Muscle of leg (tissue), 3 donors: ENCODE measurements at regions not wholly inside any gene's neighbourhood (a gene's known extent, or its start where the extent isn't known, plus 50 kb on each side); places are given as distances from the start of the nearest gene placed in this dataset.
"Not testable (repeated sequence)": the region's sequence is repeated elsewhere in the genome, so short reads cannot be mapped to it uniquely, and the experiment has no call there.

ENCODE experiments used
- DNase-seq: peaks from one replicate; pipeline ENCODE4 v3.0.0; 2013
- H3K27ac ChIP-seq: one replicate; pipeline ENCODE4 v1.5.1; 2013; ENCODE audit warnings: mild to moderate bottlenecking, low read length, control low read depth
- H3K27me3 ChIP-seq: one replicate; pipeline ENCODE4 v1.6.1; 2013; ENCODE audit warnings: low read length; ENCODE audit not compliant: control insufficient read depth, insufficient read depth
- H3K36me3 ChIP-seq: one replicate; pipeline ENCODE4 v1.6.1; 2013; ENCODE audit warnings: low read length; ENCODE audit not compliant: control insufficient read depth, insufficient read depth
- H3K4me1 ChIP-seq: one replicate; pipeline ENCODE4 v1.6.1; 2013; ENCODE audit warnings: low read length; ENCODE audit not compliant: control insufficient read depth, insufficient read depth
- H3K4me3 ChIP-seq: one replicate; pipeline ENCODE4 v1.5.1; 2013; ENCODE audit warnings: low read length, control low read depth
- H3K9me3 ChIP-seq: replicated peaks from 2 replicates; pipeline ENCODE4 v1.6.1; 2013; ENCODE audit warnings: low read depth, low read length; ENCODE audit not compliant: control insufficient read depth
- WGBS: methylation state at CpG from one replicate; pipeline ENCODE4 v1.1.5; 2013; ENCODE audit warnings: missing lambda C conversion rate; ENCODE audit not compliant: insufficient coverage; 5-methylcytosine and 5-hydroxymethylcytosine counted together

GRCh38 chr1:95509989-95510388, 276.0 kb downstream of the RWDD3 start:
- H3K27ac ChIP-seq, result no peak overlapping the region

GRCh38 chr1:95512925-95513324, 278.9 kb downstream of the RWDD3 start:
- WGBS, result no CpG with 5 or more reads among the region's 1 CpG
- no peak for DNase-seq

More at GRCh38 chr1:95509989-95510388, 276.0 kb downstream of the RWDD3 start:
- peak; percentile 15 for DNase-seq
- H3K4me3 ChIP-seq, result no peak overlapping the region
- 36% methylated on average over 5 of the region's 8 CpGs for WGBS
- H3K4me1 ChIP-seq, result peaks cover 10% of the 10 kb centered on the region
- H3K9me3 ChIP-seq, result no peaks in the 10 kb centered on the region
- H3K36me3 ChIP-seq, result no peaks in the 10 kb centered on the region
- H3K27me3 ChIP-seq, result no peaks in the 10 kb centered on the region

GRCh38 chr1:95517506-95517905, 283.5 kb downstream of the RWDD3 start:
- H3K36me3 ChIP-seq, result no peaks in the 10 kb centered on the region
- peaks cover 2% of the 10 kb centered on the region for H3K9me3 ChIP-seq
- H3K27me3 ChIP-seq, result no peaks in the 10 kb centered on the region
- H3K4me3 ChIP-seq, result no peak overlapping the region
- peak; percentile 83 for DNase-seq
- H3K27ac ChIP-seq, result no peak overlapping the region
- H3K4me1 ChIP-seq, result peaks cover 2% of the 10 kb centered on the region
- no CpG with 5 or more reads among the region's 1 CpG for WGBS

More at GRCh38 chr1:95512925-95513324, 278.9 kb downstream of the RWDD3 start:
- H3K9me3 ChIP-seq, result peaks cover 2% of the 10 kb centered on the region
- H3K36me3 ChIP-seq, result no peaks in the 10 kb centered on the region
- H3K4me1 ChIP-seq, result peaks cover 10% of the 10 kb centered on the region
- H3K27ac ChIP-seq, result no peak overlapping the region
- H3K4me3 ChIP-seq, result no peak overlapping the region
- no peaks in the 10 kb centered on the region for H3K27me3 ChIP-seq

- no peaks in the 10 kb centered on the region for H3K27me3 ChIP-seq
- WGBS, result no CpG with 5 or more reads among the region's 1 CpG
- no peak for DNase-seq
- H3K9me3 ChIP-seq, result peaks cover 2% of the 10 kb centered on the region
- no peak overlapping the region for H3K4me3 ChIP-seq
- no peaks in the 10 kb centered on the region for H3K36me3 ChIP-seq
- H3K4me1 ChIP-seq, result no peaks in the 10 kb centered on the region
- no peak overlapping the region for H3K27ac ChIP-seq
These were observed 284.3 kb downstream of the RWDD3 start for GRCh38 chr1:95518310-95518709.

GRCh38 chr1:95520390-95520789, 286.4 kb downstream of the RWDD3 start:
- H3K9me3 ChIP-seq, result peaks cover 13% of the 10 kb centered on the region
- WGBS, result no CpG with 5 or more reads among the region's 2 CpGs
- H3K27ac ChIP-seq, result no peak overlapping the region
- no peaks in the 10 kb centered on the region for H3K27me3 ChIP-seq
- H3K36me3 ChIP-seq, result no peaks in the 10 kb centered on the region
- H3K4me3 ChIP-seq, result no peak overlapping the region
- no peak for DNase-seq
- no peaks in the 10 kb centered on the region for H3K4me1 ChIP-seq

- H3K27me3 ChIP-seq, result no peaks in the 10 kb centered on the region
- no peak overlapping the region for H3K27ac ChIP-seq
- H3K4me3 ChIP-seq, result no peak overlapping the region
- H3K36me3 ChIP-seq, result no peaks in the 10 kb centered on the region
- no peaks in the 10 kb centered on the region for H3K4me1 ChIP-seq
- H3K9me3 ChIP-seq, result no peaks in the 10 kb centered on the region
- no peak for DNase-seq
- no CpG with 5 or more reads among the region's 1 CpG for WGBS
These were observed 298.3 kb downstream of the RWDD3 start for GRCh38 chr1:95532335-95532734.

GRCh38 chr1:95534985-95535384, 301.0 kb downstream of the RWDD3 start:
- H3K4me1 ChIP-seq, result no peaks in the 10 kb centered on the region
- no peak overlapping the region for H3K4me3 ChIP-seq
- no peaks in the 10 kb centered on the region for H3K27me3 ChIP-seq
- no peak overlapping the region for H3K27ac ChIP-seq
- no peaks in the 10 kb centered on the region for H3K36me3 ChIP-seq
- H3K9me3 ChIP-seq, result no peaks in the 10 kb centered on the region
- DNase-seq, result no peak
- WGBS, result 78% methylated on average over 4 of the region's 5 CpGs

- H3K9me3 ChIP-seq, result no peaks in the 10 kb centered on the region
- H3K27ac ChIP-seq, result no peak overlapping the region
- H3K4me1 ChIP-seq, result no peaks in the 10 kb centered on the region
- WGBS, result 100% methylated on average over 1 of the region's 4 CpGs
- H3K36me3 ChIP-seq, result no peaks in the 10 kb centered on the region
- no peaks in the 10 kb centered on the region for H3K27me3 ChIP-seq
- H3K4me3 ChIP-seq, result no peak overlapping the region
- no peak for DNase-seq
These were observed 301.6 kb downstream of the RWDD3 start for GRCh38 chr1:95535614-95536013.

GRCh38 chr1:95536501-95536900, 302.5 kb downstream of the RWDD3 start:
- WGBS, result 69% methylated on average over 3 of the region's 5 CpGs
- Histone ChIP-seq H3K9me3 (no peaks in the 10 kb centered on the region), H3K27ac (no peak overlapping the region), H3K36me3 (no peaks in the 10 kb centered on the region), H3K27me3 (no peaks in the 10 kb centered on the region), H3K4me1 (no peaks in the 10 kb centered on the region), H3K4me3 (no peak overlapping the region)
- no peak for DNase-seq

- DNase-seq, result no peak
- H3K36me3 ChIP-seq, result no peaks in the 10 kb centered on the region
- H3K27me3 ChIP-seq, result no peaks in the 10 kb centered on the region
- 60% methylated on average over 1 of the region's 3 CpGs for WGBS
- H3K4me1 ChIP-seq, result no peaks in the 10 kb centered on the region
- no peak overlapping the region for H3K4me3 ChIP-seq
- no peaks in the 10 kb centered on the region for H3K9me3 ChIP-seq
- H3K27ac ChIP-seq, result no peak overlapping the region
These were observed 303.2 kb downstream of the RWDD3 start for GRCh38 chr1:95537176-95537575.

GRCh38 chr1:95538242-95538641, 304.2 kb downstream of the RWDD3 start:
- not testable (repeated sequence) for DNase-seq, H3K4me1 ChIP-seq, H3K36me3 ChIP-seq, H3K9me3 ChIP-seq, H3K4me3 ChIP-seq, H3K27ac ChIP-seq, H3K27me3 ChIP-seq
- WGBS, result 100% methylated on average over 1 of the region's 7 CpGs
